Subcutaneous abdominal adipose tissue (tissue), 5 donors: ENCODE measurements at regions not wholly inside any gene's neighbourhood (a gene's known extent, or its start where the extent isn't known, plus 50 kb on each side); places are given as distances from the start of the nearest gene placed in this dataset.

ENCODE experiments used
- H3K27ac ChIP-seq: one replicate; pipeline ENCODE4 v1.7.0; 2013; ENCODE audit warnings: low read depth, mild to moderate bottlenecking, inconsistent platforms, low read length, moderate library complexity
- H3K27me3 ChIP-seq, 5 donors: one replicate each; pipeline ENCODE4 v1.7.0; 2013; ENCODE audit warnings: low read length in 5 of 5, inconsistent platforms in 1 of 5; ENCODE audit not compliant: control insufficient read depth in 5 of 5, insufficient read depth in 4 of 5
- H3K36me3 ChIP-seq, 5 donors: one replicate each; pipeline ENCODE4 v1.7.0; 2013; ENCODE audit warnings: low read length in 5 of 5; ENCODE audit not compliant: control insufficient read depth in 5 of 5, insufficient read depth in 5 of 5
- H3K4me1 ChIP-seq, 5 donors: one replicate each; pipeline ENCODE4 v1.7.0; 2013; ENCODE audit warnings: low read length in 5 of 5, mild to moderate bottlenecking in 3 of 5, moderate library complexity in 1 of 5; ENCODE audit not compliant: control insufficient read depth in 5 of 5, insufficient read depth in 5 of 5
- H3K4me3 ChIP-seq, 5 donors: one replicate each; pipeline ENCODE4 v1.7.0; 2013; ENCODE audit warnings: low read length in 5 of 5, low read depth in 1 of 5
- H3K9ac ChIP-seq, 5 donors: one replicate each; pipeline ENCODE4 v1.7.0; 2013; ENCODE audit warnings: low read length in 5 of 5, mild to moderate bottlenecking in 4 of 5, moderate library complexity in 3 of 5
- H3K9me3 ChIP-seq, 5 donors: one replicate each; pipeline ENCODE4 v1.7.0; 2013; ENCODE audit warnings: low read length in 5 of 5; ENCODE audit not compliant: control insufficient read depth in 5 of 5
- donor health status: healthy.
- donor health status: healthy.
- donor health status: healthy.
- donor health status: healthy.
- donor health status: healthy.

DNA sequence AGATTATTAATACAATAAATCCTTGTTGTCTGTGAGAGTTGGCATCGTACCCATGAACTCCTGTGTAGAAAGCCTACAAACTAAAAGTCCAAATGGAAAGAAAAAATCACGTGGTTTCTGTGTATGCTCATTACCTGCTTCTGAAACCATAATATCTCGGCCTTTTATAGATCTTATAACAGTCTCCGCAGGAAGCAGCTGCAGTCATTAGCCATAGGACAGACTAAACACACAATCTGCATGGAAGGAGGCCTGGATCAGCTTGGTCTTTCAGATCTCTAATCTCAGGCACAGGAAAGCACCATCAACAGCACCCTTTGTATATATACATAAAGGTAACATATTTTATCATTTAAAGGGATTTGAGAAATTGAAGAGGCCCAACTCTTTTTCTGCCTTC is 508.9 kb upstream of the TCF4 start:
- H3K27me3 ChIP-seq, result no peaks in the 10 kb centered on the region
- H3K9ac ChIP-seq, result no peak overlapping the region
- H3K9me3 ChIP-seq, result no peaks in the 10 kb centered on the region
- H3K27ac ChIP-seq, result no peak overlapping the region
- H3K4me3 ChIP-seq, result no peak overlapping the region
- peaks cover 0 to 3% (median 0%) of the 10 kb centered on the region in 5 donors for H3K4me1 ChIP-seq
- no peaks in the 10 kb centered on the region for H3K36me3 ChIP-seq

DNA sequence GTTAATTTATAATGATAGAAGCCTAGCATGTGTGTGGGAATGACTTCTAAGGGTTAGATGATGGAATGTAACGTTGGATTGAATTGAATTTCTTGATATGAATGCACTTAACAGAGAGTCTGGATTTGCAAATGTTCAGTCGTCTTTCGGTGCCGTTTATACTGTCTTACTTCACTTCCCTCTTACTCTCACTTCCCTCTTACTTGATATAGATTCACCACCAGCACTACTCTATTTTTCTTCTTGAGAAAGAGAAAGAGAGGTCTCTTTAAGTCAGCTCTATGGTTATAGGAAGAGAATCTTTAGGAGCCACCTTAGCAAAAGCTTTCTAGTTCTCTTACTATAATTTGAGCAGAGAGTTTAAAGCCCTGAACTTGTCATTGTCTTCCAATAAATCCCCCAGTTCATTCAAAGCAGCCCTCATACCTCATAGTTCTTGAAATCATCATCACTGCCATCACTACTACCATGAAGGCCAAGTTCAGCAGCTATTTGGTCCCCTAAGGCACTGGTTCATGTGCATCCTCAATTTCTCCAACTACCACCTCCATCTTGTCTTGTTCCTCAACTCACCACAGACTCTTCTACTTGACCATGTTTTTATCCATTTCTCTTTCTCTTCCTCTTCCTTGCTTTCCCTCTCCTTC is 501.7 kb upstream of the TCF4 start:
- no peaks in the 10 kb centered on the region for H3K36me3 ChIP-seq
- H3K9me3 ChIP-seq, result no peaks in the 10 kb centered on the region
- H3K27me3 ChIP-seq, result no peaks in the 10 kb centered on the region
- H3K27ac ChIP-seq, result no peak overlapping the region
- H3K4me3 ChIP-seq, result no peak overlapping the region
- no peak overlapping the region for H3K9ac ChIP-seq
- peaks cover 0 to 3% (median 0%) of the 10 kb centered on the region in 5 donors for H3K4me1 ChIP-seq

DNA sequence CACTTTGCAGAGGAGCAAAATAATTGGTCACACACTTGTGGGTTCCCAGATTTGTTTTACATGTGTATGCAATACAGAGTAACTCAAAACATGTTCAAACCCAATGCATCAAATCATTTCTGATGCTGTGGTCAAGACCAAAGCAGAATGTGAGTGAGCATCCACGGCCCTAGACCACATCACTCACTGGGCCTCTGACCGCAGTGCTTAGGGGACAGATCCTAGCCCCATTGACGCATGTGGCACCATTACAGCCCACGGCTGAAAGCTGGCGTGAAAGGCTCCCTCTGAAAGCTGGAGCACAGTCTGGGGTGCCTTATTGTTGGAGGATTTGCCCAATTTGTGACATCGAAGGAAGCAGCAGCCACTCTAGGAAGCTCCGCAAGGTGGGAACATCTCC is 498.8 kb upstream of the TCF4 start:
- Histone ChIP-seq H3K4me1 (peaks cover 2 to 23% (median 20%) of the 10 kb centered on the region in 5 donors), H3K27ac (no peak overlapping the region), H3K27me3 (no peaks in the 10 kb centered on the region), H3K4me3 (no peak overlapping the region), H3K36me3 (no peaks in the 10 kb centered on the region), H3K9me3 (no peaks in the 10 kb centered on the region), H3K9ac (no peak overlapping the region)

DNA sequence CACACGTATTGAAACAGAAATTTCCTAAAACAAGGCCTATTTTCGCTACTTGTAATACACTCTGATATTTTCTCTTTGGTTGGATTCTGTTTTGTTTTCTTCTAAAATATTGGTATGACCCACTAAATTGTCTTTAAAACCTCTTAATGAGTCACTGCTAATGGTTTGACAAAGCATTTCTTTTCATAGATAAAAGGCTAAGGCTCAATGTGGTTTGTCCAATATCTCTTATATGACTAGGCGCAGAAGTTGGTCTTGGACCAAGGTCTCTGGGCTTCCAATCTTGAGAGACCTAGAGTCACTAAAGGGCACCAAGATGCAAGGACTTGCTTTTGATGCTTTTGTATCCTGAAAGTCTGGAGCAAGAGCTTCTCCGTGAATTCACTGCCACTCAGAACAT is 498.2 kb upstream of the TCF4 start:
- peak overlapping the region; percentile 17 for H3K27ac ChIP-seq

DNA sequence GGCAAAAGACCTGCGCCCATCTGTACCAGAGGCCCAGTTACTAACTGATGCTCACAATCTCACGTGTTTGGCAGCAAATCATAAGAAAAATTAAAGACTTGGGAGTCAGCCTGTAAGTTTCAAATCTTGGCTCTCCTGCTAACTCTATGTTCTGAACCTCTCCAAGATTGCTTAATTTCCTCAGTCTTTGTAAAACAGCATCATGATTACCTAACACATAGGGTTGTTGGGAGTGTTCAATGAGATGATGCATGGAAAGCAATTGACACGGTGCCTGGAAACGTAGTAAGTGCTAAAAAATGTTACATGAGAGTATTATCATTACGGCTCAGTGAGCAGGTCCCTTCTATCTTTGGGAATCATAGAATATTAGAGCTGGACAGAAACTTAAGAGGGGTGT is 497.6 kb upstream of the TCF4 start:
- H3K4me3 ChIP-seq, result no peak overlapping the region
- peaks cover 2 to 23% (median 20%) of the 10 kb centered on the region in 5 donors for H3K4me1 ChIP-seq

More for the DNA sequence above, 498.2 kb upstream of the TCF4 start:
- Histone ChIP-seq H3K27me3 (no peaks in the 10 kb centered on the region), H3K9ac (no peak overlapping the region), H3K36me3 (no peaks in the 10 kb centered on the region), H3K4me1 (peaks cover 2 to 23% (median 20%) of the 10 kb centered on the region in 5 donors), H3K4me3 (no peak overlapping the region), H3K9me3 (no peaks in the 10 kb centered on the region)

DNA sequence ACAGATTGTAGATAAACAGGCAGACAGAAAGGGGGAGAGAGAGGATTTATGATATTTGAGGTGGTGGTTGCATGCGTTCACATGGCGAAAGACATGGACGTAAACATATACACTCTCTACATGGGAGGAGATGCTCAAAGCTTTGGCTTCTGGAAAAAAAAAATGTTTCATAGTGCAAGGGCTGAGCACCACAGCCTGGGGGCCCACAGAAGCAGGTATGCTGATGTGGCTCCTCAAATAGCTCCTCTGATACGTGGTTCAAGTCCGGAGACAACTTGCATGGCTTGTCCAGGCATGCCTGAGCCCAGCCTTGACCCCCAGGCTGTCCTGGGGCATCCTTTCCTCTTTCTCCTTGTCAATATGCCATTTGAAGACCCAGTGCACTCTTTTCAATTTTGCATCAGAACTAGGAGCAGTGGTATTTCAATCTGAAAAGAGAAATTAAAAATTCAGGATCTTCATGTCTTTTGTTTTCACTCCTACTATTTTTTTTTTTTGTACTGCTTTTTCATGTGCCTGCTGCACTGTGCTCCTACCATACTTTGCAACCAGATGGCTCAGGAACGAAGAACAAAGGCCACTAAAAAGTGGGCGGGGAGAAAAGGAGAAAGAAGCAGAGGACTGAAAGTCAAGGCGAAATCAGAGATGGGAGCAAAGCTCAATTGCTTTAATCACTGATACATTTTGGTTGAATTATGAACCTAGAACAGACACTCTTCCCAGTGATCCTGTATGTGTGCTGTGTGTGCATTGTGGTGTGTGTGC is 495.7 kb upstream of the TCF4 start:
- Histone ChIP-seq H3K36me3 (no peaks in the 10 kb centered on the region), H3K27me3 (no peaks in the 10 kb centered on the region), H3K27ac (peak overlapping the region; percentile 5), H3K9ac (no peak overlapping the region), H3K9me3 (no peaks in the 10 kb centered on the region), H3K4me3 (no peak overlapping the region), H3K4me1 (peaks cover 2 to 23% (median 20%) of the 10 kb centered on the region in 5 donors)

More for the DNA sequence above, 497.6 kb upstream of the TCF4 start:
- Histone ChIP-seq H3K27me3 (no peaks in the 10 kb centered on the region), H3K27ac (no peak overlapping the region), H3K9ac (no peak overlapping the region), H3K36me3 (no peaks in the 10 kb centered on the region), H3K9me3 (no peaks in the 10 kb centered on the region)

DNA sequence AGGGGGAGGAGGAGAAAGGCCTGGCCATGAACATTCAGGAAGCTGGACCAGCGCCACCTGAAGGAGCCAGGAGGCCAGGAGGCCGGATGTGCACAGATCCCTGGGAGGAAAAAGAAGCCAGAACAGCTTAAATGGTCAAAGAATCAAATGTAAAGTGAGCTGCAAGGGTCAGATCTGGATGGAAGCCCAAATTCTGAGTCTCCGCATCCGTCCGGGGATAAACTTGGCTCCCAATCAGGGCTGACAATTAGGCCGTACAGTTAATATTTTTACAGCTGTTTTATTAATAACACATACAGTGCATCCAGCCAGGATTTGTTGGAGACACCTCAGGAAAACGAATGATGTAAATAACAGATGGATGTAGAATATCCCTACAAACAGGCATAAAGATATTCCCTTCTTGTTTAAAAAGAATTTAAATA is 495.1 kb upstream of the TCF4 start:
- Histone ChIP-seq H3K4me1 (peaks cover 2 to 23% (median 20%) of the 10 kb centered on the region in 5 donors), H3K36me3 (no peaks in the 10 kb centered on the region), H3K9me3 (no peaks in the 10 kb centered on the region), H3K9ac (no peak overlapping the region), H3K27me3 (no peaks in the 10 kb centered on the region), H3K27ac (peak overlapping the region; percentile 5), H3K4me3 (no peak overlapping the region)

DNA sequence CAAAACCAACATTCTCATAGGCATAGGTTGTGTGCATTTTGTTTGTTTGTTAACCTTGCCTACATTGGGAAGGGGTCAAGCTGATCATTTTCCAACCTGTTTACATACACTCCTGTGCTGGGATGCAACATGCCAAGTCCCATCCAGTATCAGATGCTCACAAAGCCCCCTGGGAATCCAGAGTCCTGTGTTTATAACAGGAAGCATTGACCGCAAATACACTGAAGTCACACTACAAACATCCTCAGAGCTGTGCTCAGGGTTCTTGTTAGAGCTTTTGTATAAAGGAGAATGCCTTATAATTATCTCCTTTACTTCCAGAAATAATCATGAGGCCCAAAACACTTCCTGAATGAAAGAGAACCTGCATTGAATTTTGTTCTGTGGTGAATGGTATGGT is 488.7 kb upstream of the TCF4 start:
- H3K4me3 ChIP-seq, result no peak overlapping the region
- H3K9me3 ChIP-seq, result peaks cover 0 to 7% (median 0%) of the 10 kb centered on the region in 5 donors

DNA sequence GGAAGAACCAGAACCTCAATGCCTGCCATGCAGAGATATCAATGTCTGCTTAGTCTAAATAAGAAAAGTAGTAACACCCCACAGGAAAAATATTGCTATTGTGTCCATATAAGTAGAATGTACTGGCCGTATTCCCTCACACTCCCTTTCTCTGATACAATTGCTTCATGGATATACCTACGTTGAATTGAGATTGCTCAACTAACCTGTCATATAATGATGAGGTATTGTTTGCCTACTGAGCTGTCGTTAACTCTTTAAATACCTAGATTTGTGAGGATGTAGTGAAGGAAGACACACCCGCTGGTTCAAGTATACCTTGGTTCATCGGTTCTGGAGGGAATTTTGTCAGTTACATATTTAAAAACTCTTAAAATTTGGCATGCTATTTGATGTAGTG is 480.7 kb upstream of the TCF4 start:
- Histone ChIP-seq H3K9me3 (no peaks in the 10 kb centered on the region), H3K27me3 (no peaks in the 10 kb centered on the region), H3K36me3 (no peaks in the 10 kb centered on the region), H3K27ac (no peak overlapping the region), H3K9ac (no peak overlapping the region), H3K4me1 (peaks cover 0 to 25% (median 0%) of the 10 kb centered on the region in 5 donors), H3K4me3 (no peak overlapping the region)

More for the DNA sequence above, 488.7 kb upstream of the TCF4 start:
- H3K27ac ChIP-seq, result no peak overlapping the region
- peaks cover 0 to 9% (median 0%) of the 10 kb centered on the region in 5 donors for H3K4me1 ChIP-seq
- H3K36me3 ChIP-seq, result no peaks in the 10 kb centered on the region
- H3K9ac ChIP-seq, result no peak overlapping the region
- H3K27me3 ChIP-seq, result no peaks in the 10 kb centered on the region

DNA sequence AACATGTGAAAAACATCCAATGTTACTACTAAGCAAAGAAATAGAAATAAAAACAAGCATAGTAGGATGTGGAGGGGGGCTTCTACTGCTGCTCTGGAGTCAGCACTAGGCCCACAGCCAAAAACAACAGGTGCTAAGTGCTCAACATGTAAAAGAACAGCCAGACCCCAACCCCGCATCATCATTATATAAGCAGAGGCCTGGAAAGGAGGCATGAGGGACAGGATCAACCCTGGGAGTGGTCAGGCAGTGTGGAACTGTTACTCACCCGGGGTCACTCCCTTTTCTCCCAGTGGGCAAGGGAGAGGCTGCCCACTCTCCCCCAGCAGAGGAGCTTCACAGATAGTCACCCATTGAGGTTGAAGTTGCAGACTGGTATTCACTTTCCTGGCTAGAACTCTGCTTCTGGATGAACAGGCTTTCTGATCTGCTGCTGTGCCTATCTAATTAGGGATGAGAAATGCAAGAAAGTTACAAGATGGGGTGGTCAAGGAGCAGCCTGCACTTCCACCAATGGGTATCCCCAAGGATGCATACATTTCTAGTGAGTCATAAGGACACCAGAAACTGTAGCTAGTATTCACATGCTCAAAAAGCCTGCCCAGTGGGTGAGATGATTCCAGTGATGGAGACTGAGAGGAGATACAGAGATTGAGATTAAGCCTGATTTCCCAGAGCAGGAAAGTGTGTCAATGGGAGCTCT is 480.1 kb upstream of the TCF4 start:
- H3K27me3 ChIP-seq, result no peaks in the 10 kb centered on the region
- H3K36me3 ChIP-seq, result no peaks in the 10 kb centered on the region
- no peaks in the 10 kb centered on the region for H3K9me3 ChIP-seq
- H3K9ac ChIP-seq, result no peak overlapping the region
- H3K27ac ChIP-seq, result peak overlapping the region; percentile 5
- no peak overlapping the region for H3K4me3 ChIP-seq
- H3K4me1 ChIP-seq, result peaks cover 0 to 25% (median 0%) of the 10 kb centered on the region in 5 donors
